ENCODE measurements at regions not wholly inside any gene's neighbourhood (a gene's known extent, or its start where the extent isn't known, plus 50 kb on each side); places are given as distances from the start of the nearest gene placed in this dataset.

GRCh38 chr6:163718537-163718936, 304.0 kb downstream of the QKI start:
- no peaks in the 10 kb centered on the region for H3K4me1 Mint-ChIP-seq
- H3K27ac Mint-ChIP-seq: no peak overlapping the region
- H3K27me3 Mint-ChIP-seq: peaks cover 8% of the 10 kb centered on the region
- no peaks in the 10 kb centered on the region for H3K9me3 Mint-ChIP-seq
- no peak overlapping the region for H3K4me3 Mint-ChIP-seq
- no peak for ATAC-seq (replicated peaks)
- H3K36me3 Mint-ChIP-seq (ENCODE audit: low read depth): no peaks in the 10 kb centered on the region

- Mint-ChIP-seq H3K4me3 (no peak overlapping the region), H3K27me3 (peaks cover 10% of the 10 kb centered on the region), H3K36me3 (ENCODE audit: low read depth) (no peaks in the 10 kb centered on the region), H3K9me3 (no peaks in the 10 kb centered on the region), H3K27ac (no peak overlapping the region), H3K4me1 (no peaks in the 10 kb centered on the region)
- no peak for ATAC-seq (replicated peaks)
Measured at GRCh38 chr6:163717106-163717764, 302.7 kb downstream of the QKI start.

- H3K4me3 Mint-ChIP-seq: no peak overlapping the region
- no peaks in the 10 kb centered on the region for H3K9me3 Mint-ChIP-seq
- H3K36me3 Mint-ChIP-seq (ENCODE audit: low read depth): no peaks in the 10 kb centered on the region
- peaks cover 10% of the 10 kb centered on the region for H3K27me3 Mint-ChIP-seq
- H3K4me1 Mint-ChIP-seq: no peaks in the 10 kb centered on the region
- ATAC-seq (replicated peaks): no peak
- no peak overlapping the region for H3K27ac Mint-ChIP-seq
Measured at GRCh38 chr6:163716690-163717089, 302.2 kb downstream of the QKI start.

- Mint-ChIP-seq H3K27ac (no peak overlapping the region), H3K9me3 (no peaks in the 10 kb centered on the region), H3K36me3 (ENCODE audit: low read depth) (no peaks in the 10 kb centered on the region), H3K4me3 (no peak overlapping the region), H3K4me1 (no peaks in the 10 kb centered on the region), H3K27me3 (peaks cover 10% of the 10 kb centered on the region)
- no peak for ATAC-seq (replicated peaks)
Measured at GRCh38 chr6:163715846-163716245, 301.3 kb downstream of the QKI start.

- no peaks in the 10 kb centered on the region for H3K36me3 Mint-ChIP-seq (ENCODE audit: low read depth)
- H3K27ac Mint-ChIP-seq: no peak overlapping the region
- no peak overlapping the region for H3K4me3 Mint-ChIP-seq
- peaks cover 10% of the 10 kb centered on the region for H3K27me3 Mint-ChIP-seq
- ATAC-seq (replicated peaks): no peak
- H3K9me3 Mint-ChIP-seq: no peaks in the 10 kb centered on the region
- H3K4me1 Mint-ChIP-seq: no peaks in the 10 kb centered on the region
Measured at GRCh38 chr6:163714179-163714578, 299.7 kb downstream of the QKI start.

GRCh38 chr6:163712981-163713380, 298.5 kb downstream of the QKI start:
- no peaks in the 10 kb centered on the region for H3K9me3 Mint-ChIP-seq
- H3K27me3 Mint-ChIP-seq: peaks cover 11% of the 10 kb centered on the region
- H3K4me3 Mint-ChIP-seq: no peak overlapping the region
- H3K27ac Mint-ChIP-seq: no peak overlapping the region
- H3K4me1 Mint-ChIP-seq: no peaks in the 10 kb centered on the region
- no peaks in the 10 kb centered on the region for H3K36me3 Mint-ChIP-seq (ENCODE audit: low read depth)
- ATAC-seq (replicated peaks): no peak

- Mint-ChIP-seq H3K27ac (no peak overlapping the region), H3K4me1 (no peaks in the 10 kb centered on the region), H3K4me3 (no peak overlapping the region), H3K36me3 (ENCODE audit: low read depth) (no peaks in the 10 kb centered on the region), H3K27me3 (peaks cover 11% of the 10 kb centered on the region), H3K9me3 (no peaks in the 10 kb centered on the region)
- no peak for ATAC-seq (replicated peaks)
Measured at GRCh38 chr6:163712566-163712961, 298.0 kb downstream of the QKI start.

GRCh38 chr6:163711615-163712565, 297.4 kb downstream of the QKI start:
- no peak for ATAC-seq (replicated peaks)
- H3K4me3 Mint-ChIP-seq: no peak overlapping the region
- H3K27ac Mint-ChIP-seq: no peak overlapping the region
- no peaks in the 10 kb centered on the region for H3K36me3 Mint-ChIP-seq (ENCODE audit: low read depth)
- H3K9me3 Mint-ChIP-seq: no peaks in the 10 kb centered on the region
- H3K27me3 Mint-ChIP-seq: peaks cover 11% of the 10 kb centered on the region
- H3K4me1 Mint-ChIP-seq: no peaks in the 10 kb centered on the region

- Mint-ChIP-seq H3K4me1 (no peaks in the 10 kb centered on the region), H3K27me3 (peaks cover 11% of the 10 kb centered on the region), H3K27ac (no peak overlapping the region), H3K9me3 (no peaks in the 10 kb centered on the region), H3K4me3 (no peak overlapping the region), H3K36me3 (ENCODE audit: low read depth) (no peaks in the 10 kb centered on the region)
- ATAC-seq (replicated peaks): no peak
Measured at GRCh38 chr6:163710532-163711470, 296.3 kb downstream of the QKI start.

GRCh38 chr6:163709693-163710092, 295.2 kb downstream of the QKI start:
- H3K9me3 Mint-ChIP-seq: no peaks in the 10 kb centered on the region
- H3K27me3 Mint-ChIP-seq: peaks cover 11% of the 10 kb centered on the region
- H3K4me1 Mint-ChIP-seq: no peaks in the 10 kb centered on the region
- no peaks in the 10 kb centered on the region for H3K36me3 Mint-ChIP-seq (ENCODE audit: low read depth)
- ATAC-seq (replicated peaks): no peak
- H3K4me3 Mint-ChIP-seq: no peak overlapping the region
- no peak overlapping the region for H3K27ac Mint-ChIP-seq

GRCh38 chr6:163709255-163709654, 294.7 kb downstream of the QKI start:
- H3K27me3 Mint-ChIP-seq: peaks cover 11% of the 10 kb centered on the region

GRCh38 chr6:163708466-163708865, 293.9 kb downstream of the QKI start:
- Mint-ChIP-seq H3K27ac (no peak overlapping the region), H3K4me3 (no peak overlapping the region), H3K4me1 (no peaks in the 10 kb centered on the region), H3K36me3 (ENCODE audit: low read depth) (no peaks in the 10 kb centered on the region), H3K9me3 (no peaks in the 10 kb centered on the region), H3K27me3 (peaks cover 11% of the 10 kb centered on the region)
- ATAC-seq (replicated peaks): no peak

More at GRCh38 chr6:163709255-163709654, 294.7 kb downstream of the QKI start:
- no peak overlapping the region for H3K27ac Mint-ChIP-seq
- no peak for ATAC-seq (replicated peaks)
- H3K36me3 Mint-ChIP-seq (ENCODE audit: low read depth): no peaks in the 10 kb centered on the region
- no peaks in the 10 kb centered on the region for H3K4me1 Mint-ChIP-seq
- H3K4me3 Mint-ChIP-seq: no peak overlapping the region
- no peaks in the 10 kb centered on the region for H3K9me3 Mint-ChIP-seq

GRCh38 chr6:163707387-163708355, 293.2 kb downstream of the QKI start:
- Mint-ChIP-seq H3K9me3 (no peaks in the 10 kb centered on the region), H3K27me3 (peaks cover 11% of the 10 kb centered on the region), H3K27ac (no peak overlapping the region), H3K4me3 (no peak overlapping the region), H3K4me1 (no peaks in the 10 kb centered on the region), H3K36me3 (ENCODE audit: low read depth) (no peaks in the 10 kb centered on the region)
- ATAC-seq (replicated peaks): no peak
